Endothelial cell of hepatic sinusoid (primary cell): ENCODE measurements at regions not wholly inside any gene's neighbourhood (a gene's known extent, or its start where the extent isn't known, plus 50 kb on each side); places are given as distances from the start of the nearest gene placed in this dataset.

ENCODE experiments used
- in situ Hi-C: cut with HindIII; loops from 2 replicates; pipeline ENCODE4 v1.10.0; 2017; ENCODE audit warnings: low sequenced_read_pairs

DNA sequence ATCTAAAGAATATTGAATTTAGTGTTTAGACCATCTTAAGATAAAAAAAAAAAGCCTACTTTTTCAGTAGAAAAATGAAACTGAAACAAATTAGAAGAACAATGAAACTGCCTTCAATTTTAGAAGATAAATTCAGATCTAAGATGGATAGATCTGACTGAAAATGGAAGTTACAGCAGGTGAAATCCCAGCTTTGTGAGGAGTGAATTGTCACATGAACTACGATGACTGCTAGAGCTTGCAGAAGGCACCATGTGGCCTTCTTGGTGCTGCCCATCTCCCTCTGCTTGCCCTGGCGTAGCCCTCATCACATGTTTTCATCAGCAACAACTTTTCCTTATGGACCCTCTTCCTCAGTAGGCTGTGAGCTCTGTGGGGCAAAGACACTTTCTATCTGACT is 51.4 kb upstream of the EMCN start:
- in situ Hi-C loops, result loop anchor here (5.0 kb wide), 1 partner anchor 93 kb away; no protein-coding TSS in a partner anchor
